Common myeloid progenitor, CD34-positive (primary cell): ENCODE measurements at regions not wholly inside any gene's neighbourhood (a gene's known extent, or its start where the extent isn't known, plus 50 kb on each side); places are given as distances from the start of the nearest gene placed in this dataset.

ENCODE experiments used
- CTCF ChIA-PET: fragments of 350-600 bp; sonication (Branson Sonifier 250); formaldehyde crosslinking; loops from one replicate; lab custom pipeline; 2021; ENCODE audit warnings: antibody characterized with exemption; lab: Charles Lee
- POLR2A ChIA-PET: fragments of 350-600 bp; sonication (Branson Sonifier 250); formaldehyde crosslinking; loops from one replicate; lab custom pipeline; 2021; ENCODE audit warnings: antibody characterized with exemption; lab: Charles Lee
- DNase-seq, 3 donors: peaks; one replicate each; pipeline versions ENCODE4 v3.0.0 to v3.0.0-alpha.2; 2013
- H3K27ac ChIP-seq, 2 experiments: 1 replicate in 1 of 2; 2 replicates in 1 of 2; pipeline ENCODE4 v1.7.0; 2013; ENCODE audit warnings: inconsistent platforms in 2 of 2, low read length in 2 of 2, mild to moderate bottlenecking in 2 of 2, low read depth in 1 of 2, moderate library complexity in 1 of 2; ENCODE audit not compliant: severe bottlenecking in 2 of 2, insufficient read depth in 1 of 2, poor library complexity in 1 of 2
- H3K27me3 ChIP-seq, 5 experiments: replicated peaks in 2 of 5; 1 replicate in 3 of 5; 2 replicates in 2 of 5; pipeline versions ENCODE4 v1.6.1 to v1.7.0; 2013; ENCODE audit warnings: low read length in 4 of 5, mild to moderate bottlenecking in 2 of 5, moderate library complexity in 2 of 5, inconsistent platforms in 1 of 5; ENCODE audit not compliant: insufficient read depth in 5 of 5, control insufficient read depth in 4 of 5
- H3K36me3 ChIP-seq, 4 experiments: 1 replicate in 2 of 4; 2 replicates in 2 of 4; pipeline versions ENCODE4 v1.6.1 to v1.7.0; 2013; ENCODE audit warnings: low read length in 3 of 4, control low read depth in 1 of 4, mild to moderate bottlenecking in 1 of 4; ENCODE audit not compliant: control insufficient read depth in 4 of 4, insufficient read depth in 4 of 4
- H3K4me1 ChIP-seq, 4 experiments: 1 replicate in 3 of 4; 2 replicates in 1 of 4; pipeline versions ENCODE4 v1.6.1 to v1.7.1; 2013; ENCODE audit warnings: low read length in 3 of 4, mild to moderate bottlenecking in 3 of 4, control low read depth in 1 of 4, inconsistent platforms in 1 of 4, moderate library complexity in 1 of 4; ENCODE audit not compliant: control insufficient read depth in 4 of 4, insufficient read depth in 4 of 4; ENCODE audit errors: control extremely low read depth in 1 of 4
- H3K4me3 ChIP-seq, 7 experiments: 1 replicate in 4 of 7; 2 replicates in 3 of 7; pipeline versions ENCODE4 v1.5.1 to v1.7.0; 2013; ENCODE audit warnings: mild to moderate bottlenecking in 7 of 7, low read length in 6 of 7, moderate library complexity in 6 of 7, inconsistent platforms in 2 of 7, low read depth in 2 of 7, control low read depth in 1 of 7; ENCODE audit not compliant: insufficient read depth in 4 of 7, control insufficient read depth in 1 of 7; ENCODE audit errors: extremely low read depth in 1 of 7
- H3K9me3 ChIP-seq, 5 experiments: 1 replicate in 4 of 5; 2 replicates in 1 of 5; pipeline versions ENCODE4 v1.6.1 to v1.7.1; 2013; ENCODE audit warnings: low read length in 4 of 5, mild to moderate bottlenecking in 2 of 5, inconsistent platforms in 1 of 5, low read depth in 1 of 5, moderate library complexity in 1 of 5; ENCODE audit not compliant: control insufficient read depth in 4 of 5, insufficient read depth in 2 of 5; ENCODE audit errors: control extremely low read depth in 1 of 5
- WGBS: methylation state at CpG from one replicate; pipeline ENCODE4 v1.1.5; 2013; ENCODE audit not compliant: insufficient coverage; 5-methylcytosine and 5-hydroxymethylcytosine counted together

- Histone ChIP-seq H3K36me3 (peaks cover 2 to 65% (median 31%) of the 10 kb centered on the region in 4 experiments), H3K9me3 (peaks cover under 1 to 46% (median 13%) of the 10 kb centered on the region in 5 experiments), H3K27ac (no peak overlapping the region), H3K27me3 (no peaks in the 10 kb centered on the region), H3K4me1 (no peaks in the 10 kb centered on the region), H3K4me3 (no peak overlapping the region)
- DNase-seq, result no peak
- WGBS, result 99% methylated on average over 14 of the region's 14 CpGs
- POLR2A ChIA-PET, result no interaction called here
- CTCF ChIA-PET, result no interaction called here
Observed at GRCh38 chr22:49608660-49609059, 219.0 kb downstream of the BRD1 start.

DNA sequence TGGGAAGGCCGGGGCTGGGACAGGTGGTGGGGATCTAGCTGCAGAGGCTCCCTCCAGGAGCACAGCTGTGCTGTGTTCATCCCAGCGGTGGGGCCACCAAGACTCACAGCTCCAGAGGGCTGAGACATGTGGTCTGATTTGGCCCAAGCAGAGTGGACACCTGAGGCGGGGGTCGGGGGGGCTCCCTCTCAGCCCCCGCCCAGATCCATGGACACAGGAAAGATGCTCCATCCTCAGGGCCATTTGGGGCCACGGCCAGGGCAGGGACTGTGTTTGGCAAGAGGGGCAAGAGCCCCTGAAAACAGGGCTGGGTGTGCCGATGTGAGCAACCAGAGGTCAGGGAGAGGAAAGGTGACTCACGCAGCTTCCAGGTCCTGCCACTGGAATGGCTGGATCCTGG lies 219.4 kb downstream of the BRD1 start:
- Histone ChIP-seq H3K27me3 (no peaks in the 10 kb centered on the region), H3K4me1 (no peaks in the 10 kb centered on the region), H3K9me3 (peaks cover 0 to 42% (median 12%) of the 10 kb centered on the region in 5 experiments), H3K27ac (no peak overlapping the region), H3K4me3 (no peak overlapping the region), H3K36me3 (peaks cover 6 to 66% (median 29%) of the 10 kb centered on the region in 4 experiments)
- ChIA-PET CTCF (no interaction called here), POLR2A (no interaction called here)
- WGBS, result 97% methylated on average over 8 of the region's 8 CpGs
- no peak for DNase-seq

DNA sequence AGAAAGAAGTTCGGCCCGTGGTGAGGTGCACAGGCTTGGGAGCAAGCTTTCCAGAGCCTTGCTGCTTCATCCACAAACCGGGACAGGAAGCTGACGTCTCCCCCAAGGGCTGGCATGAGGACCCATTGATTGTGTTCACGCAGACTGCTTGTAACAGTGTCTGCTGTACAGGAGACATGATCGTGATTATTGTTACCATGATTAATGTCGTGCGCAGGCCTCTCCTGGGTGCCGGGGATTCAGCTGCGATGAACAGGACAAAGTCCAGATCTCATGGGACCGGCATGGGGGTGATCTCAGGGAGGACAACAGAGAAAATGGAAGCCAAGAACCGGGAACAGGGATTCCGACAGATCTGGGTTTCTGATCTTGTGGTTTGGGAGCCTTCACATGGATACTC lies 219.9 kb downstream of the BRD1 start:
- 97% methylated on average over 13 of the region's 13 CpGs for WGBS
- peaks cover 6 to 66% (median 27%) of the 10 kb centered on the region in 4 experiments for H3K36me3 ChIP-seq
- H3K4me1 ChIP-seq, result no peaks in the 10 kb centered on the region
- ChIA-PET CTCF (no interaction called here), POLR2A (no interaction called here)
- H3K27me3 ChIP-seq, result no peaks in the 10 kb centered on the region
- no peak overlapping the region for H3K27ac ChIP-seq
- no peak overlapping the region for H3K4me3 ChIP-seq
- no peak for DNase-seq
- H3K9me3 ChIP-seq, result peaks cover 0 to 38% (median 8%) of the 10 kb centered on the region in 5 experiments

GRCh38 chr22:49606562-49607290 lies 220.9 kb downstream of the BRD1 start:
- DNase-seq, result no peak
- Histone ChIP-seq H3K9me3 (peaks cover 0 to 35% (median 8%) of the 10 kb centered on the region in 5 experiments), H3K27me3 (no peaks in the 10 kb centered on the region), H3K36me3 (peaks cover 6 to 60% (median 28%) of the 10 kb centered on the region in 4 experiments), H3K27ac (no peak overlapping the region), H3K4me1 (no peaks in the 10 kb centered on the region), H3K4me3 (no peak overlapping the region)
- WGBS, result 100% methylated on average over 16 of the region's 18 CpGs
- ChIA-PET POLR2A (no interaction called here), CTCF (no interaction called here)

GRCh38 chr22:49604732-49605302 lies 222.9 kb downstream of the BRD1 start:
- POLR2A ChIA-PET, result no interaction called here
- peaks cover 4 to 57% (median 23%) of the 10 kb centered on the region in 4 experiments for H3K36me3 ChIP-seq
- peaks cover 0 to 5% (median 0%) of the 10 kb centered on the region in 4 experiments for H3K4me1 ChIP-seq
- WGBS, result 100% methylated on average over 1 of the region's 3 CpGs
- H3K4me3 ChIP-seq, result no peak overlapping the region
- H3K27me3 ChIP-seq, result no peaks in the 10 kb centered on the region
- DNase-seq, result peak; percentile 1 to 24 (median 21)
- CTCF ChIA-PET, result no interaction called here
- H3K27ac ChIP-seq, result no peak overlapping the region
- peaks cover 0 to 35% (median 8%) of the 10 kb centered on the region in 5 experiments for H3K9me3 ChIP-seq

DNA sequence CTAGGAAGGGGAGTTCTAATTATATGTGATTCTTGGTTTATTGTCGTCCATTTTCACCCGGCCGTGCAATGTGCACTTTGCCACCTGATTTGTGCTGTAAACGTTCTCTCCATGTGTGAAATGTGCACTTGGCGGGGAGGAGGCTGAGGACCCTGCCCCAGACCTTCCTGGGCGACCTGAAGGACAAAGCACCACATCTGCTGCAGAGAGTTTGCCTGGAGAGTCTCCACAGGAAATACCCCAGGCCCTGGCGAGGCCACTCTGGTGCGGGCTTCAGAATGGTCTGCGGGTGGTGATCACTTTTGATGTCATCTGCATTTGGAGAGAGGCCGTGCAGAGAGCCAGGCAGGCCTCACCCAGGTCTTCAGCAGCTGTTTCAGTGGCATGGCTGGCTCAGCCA lies 224.7 kb downstream of the BRD1 start:
- Histone ChIP-seq H3K4me1 (peaks cover 0 to 5% (median 0%) of the 10 kb centered on the region in 4 experiments), H3K27me3 (no peaks in the 10 kb centered on the region), H3K27ac (no peak overlapping the region), H3K4me3 (no peak overlapping the region), H3K36me3 (peaks cover 4 to 53% (median 14%) of the 10 kb centered on the region in 4 experiments), H3K9me3 (peaks cover 0 to 33% (median 8%) of the 10 kb centered on the region in 5 experiments)
- ChIA-PET POLR2A (no interaction called here), CTCF (no interaction called here)
- 99% methylated on average over 10 of the region's 10 CpGs for WGBS
- no peak for DNase-seq

- no peaks in the 10 kb centered on the region for H3K27me3 ChIP-seq
- H3K9me3 ChIP-seq, result peaks cover 0 to 28% (median 8%) of the 10 kb centered on the region in 5 experiments
- ChIA-PET CTCF (no interaction called here), POLR2A (no interaction called here)
- 100% methylated on average over 12 of the region's 13 CpGs for WGBS
- DNase-seq, result no peak
- H3K36me3 ChIP-seq, result peaks cover 4 to 53% (median 13%) of the 10 kb centered on the region in 4 experiments
- H3K27ac ChIP-seq, result no peak overlapping the region
- peaks cover 0 to 5% (median 0%) of the 10 kb centered on the region in 4 experiments for H3K4me1 ChIP-seq
- no peak overlapping the region for H3K4me3 ChIP-seq
Observed at GRCh38 chr22:49602481-49602880, 225.2 kb downstream of the BRD1 start.
